SK-N-SH (cell line): ENCODE measurements at regions not wholly inside any gene's neighbourhood (a gene's known extent, or its start where the extent isn't known, plus 50 kb on each side); places are given as distances from the start of the nearest gene placed in this dataset.

Experiments
- CTCF ChIA-PET: fragments of 300-600, 350-600 bp; formaldehyde crosslinking; extraction: SDS; loops from one replicate; lab custom pipeline; 2021; lab: Yijun Ruan, JAX
- POLR2A ChIA-PET: fragments of 350-600 bp; sonication (Branson Sonifier 250); formaldehyde crosslinking; extraction: SDS; loops from one replicate; lab custom pipeline; 2020; ENCODE audit warnings: antibody characterized with exemption, inconsistent platforms; lab: Yijun Ruan, JAX
- DNase-seq: peaks from one replicate; pipeline ENCODE4 v3.0.0; 2012
- H2AFZ ChIP-seq: fragments of 200-600 bp; sonication (generic); 2 replicates; pipeline ENCODE4 v1.8.1; 2016; ENCODE audit warnings: antibody characterized with exemption, mild to moderate bottlenecking, low read depth
- H3F3A ChIP-seq: fragments of 200-600 bp; sonication (generic); replicated peaks from 2 replicates; pipeline ENCODE3; 2016; ENCODE audit warnings: antibody characterized with exemption, mild to moderate bottlenecking; ENCODE audit not compliant: insufficient read depth
- H3K27ac ChIP-seq, 2 experiments: fragments of 200-500 bp in 1 of 2; fragments of 200-600 bp in 1 of 2; sonication (Bioruptor generic) in 1 of 2; sonication (generic), shearing (Covaris generic) in 1 of 2; 2 replicates each; pipeline versions ENCODE4 v1.5.1 to v1.6.1; 2014 to 2016; ENCODE audit warnings: low read depth in 2 of 2, inconsistent platforms in 1 of 2, low read length in 1 of 2, mild to moderate bottlenecking in 1 of 2, mixed read lengths in 1 of 2
- H3K27me3 ChIP-seq: fragments of 200-600 bp; sonication (generic), shearing (Covaris generic); 2 replicates; pipeline ENCODE4 v1.6.1; 2016; ENCODE audit warnings: mixed run types; ENCODE audit not compliant: insufficient read depth
- H3K36me3 ChIP-seq, 2 experiments: fragments of 200-500 bp in 1 of 2; fragments of 200-600 bp in 1 of 2; sonication (Bioruptor generic) in 1 of 2; sonication (generic) in 1 of 2; replicated peaks in 1 of 2; 2 replicates each; pipeline versions ENCODE3 to v1.5.1; 2014 to 2016; ENCODE audit warnings: low read length in 1 of 2, mild to moderate bottlenecking in 1 of 2; ENCODE audit not compliant: insufficient read depth in 2 of 2, control insufficient read depth in 1 of 2
- H3K4me1 ChIP-seq, 2 experiments: fragments of 200-500 bp in 1 of 2; fragments of 200-600 bp in 1 of 2; sonication (Bioruptor generic) in 1 of 2; sonication (generic), shearing (Covaris generic) in 1 of 2; 2 replicates each; pipeline versions ENCODE4 v1.5.1 to v1.6.1; 2014 to 2016; ENCODE audit warnings: low read depth in 1 of 2, low read length in 1 of 2, mixed run types in 1 of 2; ENCODE audit not compliant: insufficient read depth in 2 of 2, control insufficient read depth in 1 of 2
- H3K4me2 ChIP-seq: fragments of 200-600 bp; sonication (generic), shearing (Covaris generic); 2 replicates; pipeline ENCODE4 v1.6.1; 2017; ENCODE audit warnings: mixed run types
- H3K4me3 ChIP-seq, 2 experiments: fragments of 200-500 bp in 1 of 2; fragments of 200-600 bp in 1 of 2; sonication (Bioruptor generic) in 1 of 2; sonication (generic), shearing (Covaris generic) in 1 of 2; 2 replicates each; pipeline versions ENCODE4 v1.5.1 to v1.8.1; 2014 to 2016; ENCODE audit warnings: low read depth in 2 of 2, inconsistent platforms in 1 of 2, low read length in 1 of 2, mild to moderate bottlenecking in 1 of 2, mixed read lengths in 1 of 2, moderate library complexity in 1 of 2
- H3K79me2 ChIP-seq: fragments of 200-600 bp; sonication (generic); 2 replicates; pipeline ENCODE4 v1.8.1; 2017; ENCODE audit warnings: mild to moderate bottlenecking; ENCODE audit not compliant: insufficient read depth
- H3K9ac ChIP-seq: fragments of 200-600 bp; sonication (generic); 2 replicates; pipeline ENCODE4 v1.6.1; 2017; ENCODE audit warnings: mixed run types
- H3K9me2 ChIP-seq: fragments of 200-600 bp; sonication (generic); 2 replicates; pipeline ENCODE4 v1.6.1; 2017; ENCODE audit warnings: mixed run types
- H3K9me3 ChIP-seq: fragments of 200-600 bp; sonication (generic); 2 replicates; pipeline ENCODE4 v1.6.1; 2017; ENCODE audit warnings: mixed run types, mild to moderate bottlenecking, moderate library complexity
- H4K20me1 ChIP-seq: fragments of 200-600 bp; sonication (generic); 2 replicates; pipeline ENCODE4 v1.6.1; 2017; ENCODE audit warnings: mild to moderate bottlenecking, mixed run types; ENCODE audit not compliant: insufficient read depth
- EZH2phosphoT487 ChIP-seq: fragments of 200-600 bp; sonication (generic); IDR thresholded peaks from 2 replicates; pipeline ENCODE4 v1.6.1; 2017; ENCODE audit warnings: low read depth, mixed run types, mild to moderate bottlenecking, antibody characterized with exemption, moderate library complexity, borderline replicate concordance
- FOSL2 ChIP-seq: IDR thresholded peaks from 2 replicates; pipeline ENCODE4 v1.4.0; 2012; ENCODE audit warnings: low read depth, mild to moderate bottlenecking, moderate library complexity, borderline replicate concordance
- FOXJ3 ChIP-seq: sonication (generic); formaldehyde crosslinking; IDR thresholded peaks from 2 replicates; pipeline ENCODE4 v1.5.1; 2020; ENCODE audit warnings: mild to moderate bottlenecking, missing genetic modification reagents
- FOXM1 ChIP-seq: IDR thresholded peaks from 2 replicates; pipeline ENCODE4 v1.4.0; 2012; ENCODE audit warnings: low read depth, mild to moderate bottlenecking
- GABPA ChIP-seq: IDR thresholded peaks from 2 replicates; pipeline ENCODE4 v1.4.0; 2012; ENCODE audit warnings: low read depth, mild to moderate bottlenecking
- GATA2 ChIP-seq: sonication (generic); formaldehyde crosslinking; IDR thresholded peaks from 2 replicates; pipeline ENCODE4 v1.5.0; 2020; ENCODE audit warnings: mild to moderate bottlenecking, missing genetic modification reagents
- JUND ChIP-seq: IDR thresholded peaks from 2 replicates; pipeline ENCODE4 v1.4.0; 2012
- MXI1 ChIP-seq: IDR thresholded peaks from 2 replicates; pipeline ENCODE4 v1.6.1; 2012; ENCODE audit warnings: mild to moderate bottlenecking, low read depth, low read length, improper control_type of control experiment
- NFIC ChIP-seq: IDR thresholded peaks from 2 replicates; pipeline ENCODE4 v1.4.0; 2012; ENCODE audit warnings: borderline replicate concordance
- NRF1 ChIP-seq: IDR thresholded peaks from 2 replicates; pipeline ENCODE4 v1.6.1; 2012; ENCODE audit warnings: low read depth, mild to moderate bottlenecking, low read length
- POLR2AphosphoS5 ChIP-seq: IDR thresholded peaks from 2 replicates; pipeline ENCODE4 v1.6.1; 2012; ENCODE audit warnings: low read depth, low read length
- RCOR1 ChIP-seq: fragments of 150-350 bp; IDR thresholded peaks from 2 replicates; pipeline ENCODE4 v1.6.1; 2017; ENCODE audit warnings: antibody characterized with exemption, low read length
- RFX5 ChIP-seq: IDR thresholded peaks from 2 replicates; pipeline ENCODE4 v1.6.1; 2012; ENCODE audit warnings: mild to moderate bottlenecking, improper control_type of control experiment, low read length
- RXRA ChIP-seq: IDR thresholded peaks from 2 replicates; pipeline ENCODE4 v1.4.0; 2012; ENCODE audit warnings: low read depth, mild to moderate bottlenecking, borderline replicate concordance
- SIN3A ChIP-seq: IDR thresholded peaks from 2 replicates; pipeline ENCODE4 v1.6.1; 2012; ENCODE audit warnings: low read depth, mild to moderate bottlenecking, low read length, moderate library complexity, borderline replicate concordance
- SMC3 ChIP-seq: IDR thresholded peaks from 2 replicates; pipeline ENCODE4 v1.6.1; 2012; ENCODE audit warnings: low read depth, low read length, improper control_type of control experiment
- TCF12 ChIP-seq: IDR thresholded peaks from 2 replicates; pipeline ENCODE4 v1.4.0; 2012
- WGBS: methylation state at CpG from one replicate; pipeline ENCODE4 v1.1.6; 2017; ENCODE audit warnings: low lambda C conversion rate; 5-methylcytosine and 5-hydroxymethylcytosine counted together
- TF ChIP-seq, protein P1 (sequence below): IDR thresholded peaks from 2 replicates; pipeline ENCODE4 v1.4.0; 2012; ENCODE audit warnings: low read depth
- TF ChIP-seq, protein P2 (sequence below): IDR thresholded peaks from 2 replicates; pipeline ENCODE4 v1.6.1; 2012; ENCODE audit warnings: mild to moderate bottlenecking, low read depth, low read length, moderate library complexity
- TF ChIP-seq, protein P3 (sequence below): IDR thresholded peaks from 2 replicates; pipeline ENCODE4 v1.4.0; 2012; ENCODE audit warnings: low read depth, borderline replicate concordance

DNA sequence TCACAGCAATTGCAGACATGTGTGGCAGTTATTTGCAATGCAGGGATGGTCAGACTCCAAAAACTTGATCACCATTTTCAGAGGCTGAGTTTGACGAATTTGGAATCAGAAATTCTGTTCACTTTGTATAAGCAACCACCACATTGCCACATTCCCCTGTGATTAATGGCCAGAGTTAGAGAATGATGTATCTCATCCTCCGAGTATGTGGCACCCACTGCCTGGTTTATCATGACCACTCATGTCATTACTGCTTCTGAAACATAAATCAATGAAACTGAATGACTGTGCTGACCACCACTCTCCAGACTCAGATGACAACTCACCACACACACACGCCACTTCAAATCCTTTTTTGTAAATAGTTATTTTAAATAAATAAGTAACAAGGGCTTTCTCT lies 66.6 kb upstream of the CACHD1 start:
- POLR2A ChIA-PET: no interaction called here
- H3K4me2 ChIP-seq: no peak overlapping the region

DNA sequence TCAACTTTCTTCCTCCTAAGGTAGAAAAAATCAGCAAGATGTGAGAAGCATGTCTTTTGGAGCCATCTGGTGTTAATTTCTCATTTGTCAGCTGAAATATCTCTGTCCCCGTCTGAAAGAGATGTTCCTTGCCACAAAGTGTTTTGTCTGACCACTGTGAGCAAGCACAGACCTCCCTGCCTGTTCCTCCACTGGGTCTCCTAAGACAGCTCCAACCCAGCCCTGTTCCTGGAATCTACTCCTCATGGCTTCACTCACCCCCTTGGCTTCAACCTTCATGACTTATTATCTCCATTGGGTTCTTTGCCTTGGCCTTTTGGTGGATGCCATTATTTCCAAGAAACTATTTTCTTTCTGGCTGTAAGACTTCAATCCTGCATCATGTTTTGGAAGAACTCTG lies 65.7 kb upstream of the CACHD1 start:
- 8% methylated on average over 1 of the region's 1 CpG for WGBS
- no peaks in the 10 kb centered on the region for H3K9me3 ChIP-seq
- H3K4me1 ChIP-seq: peaks cover 0 to 2% of the 10 kb centered on the region in 2 experiments; a peak in 1 of 4 replicates
- no peaks in the 10 kb centered on the region for H3F3A ChIP-seq
- H3K9ac ChIP-seq: no peak overlapping the region
- no peak overlapping the region for H2AFZ ChIP-seq
- H3K27me3 ChIP-seq: no peaks in the 10 kb centered on the region
- no peaks in the 10 kb centered on the region for H4K20me1 ChIP-seq
- H3K27ac ChIP-seq: no peak overlapping the region
- H3K79me2 ChIP-seq: no peaks in the 10 kb centered on the region
- POLR2A ChIA-PET: no interaction called here
- CTCF ChIA-PET: no interaction called here
- TF ChIP-seq GATA2 (CRISPR knock-in tag) (no peak), GABPA (no peak), FOXJ3 (CRISPR knock-in tag) (no peak), FOSL2 (no peak), SMC3 (no peak), RCOR1 (no peak), TCF12 (no peak), NRF1 (no peak), POLR2AphosphoS5 (no peak), EZH2phosphoT487 (no peak), RFX5 (no peak), RXRA (no peak)
- TF ChIP-seq, protein P1, sequence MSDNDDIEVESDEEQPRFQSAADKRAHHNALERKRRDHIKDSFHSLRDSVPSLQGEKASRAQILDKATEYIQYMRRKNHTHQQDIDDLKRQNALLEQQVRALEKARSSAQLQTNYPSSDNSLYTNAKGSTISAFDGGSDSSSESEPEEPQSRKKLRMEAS: no peak
- TF ChIP-seq, protein P2, sequence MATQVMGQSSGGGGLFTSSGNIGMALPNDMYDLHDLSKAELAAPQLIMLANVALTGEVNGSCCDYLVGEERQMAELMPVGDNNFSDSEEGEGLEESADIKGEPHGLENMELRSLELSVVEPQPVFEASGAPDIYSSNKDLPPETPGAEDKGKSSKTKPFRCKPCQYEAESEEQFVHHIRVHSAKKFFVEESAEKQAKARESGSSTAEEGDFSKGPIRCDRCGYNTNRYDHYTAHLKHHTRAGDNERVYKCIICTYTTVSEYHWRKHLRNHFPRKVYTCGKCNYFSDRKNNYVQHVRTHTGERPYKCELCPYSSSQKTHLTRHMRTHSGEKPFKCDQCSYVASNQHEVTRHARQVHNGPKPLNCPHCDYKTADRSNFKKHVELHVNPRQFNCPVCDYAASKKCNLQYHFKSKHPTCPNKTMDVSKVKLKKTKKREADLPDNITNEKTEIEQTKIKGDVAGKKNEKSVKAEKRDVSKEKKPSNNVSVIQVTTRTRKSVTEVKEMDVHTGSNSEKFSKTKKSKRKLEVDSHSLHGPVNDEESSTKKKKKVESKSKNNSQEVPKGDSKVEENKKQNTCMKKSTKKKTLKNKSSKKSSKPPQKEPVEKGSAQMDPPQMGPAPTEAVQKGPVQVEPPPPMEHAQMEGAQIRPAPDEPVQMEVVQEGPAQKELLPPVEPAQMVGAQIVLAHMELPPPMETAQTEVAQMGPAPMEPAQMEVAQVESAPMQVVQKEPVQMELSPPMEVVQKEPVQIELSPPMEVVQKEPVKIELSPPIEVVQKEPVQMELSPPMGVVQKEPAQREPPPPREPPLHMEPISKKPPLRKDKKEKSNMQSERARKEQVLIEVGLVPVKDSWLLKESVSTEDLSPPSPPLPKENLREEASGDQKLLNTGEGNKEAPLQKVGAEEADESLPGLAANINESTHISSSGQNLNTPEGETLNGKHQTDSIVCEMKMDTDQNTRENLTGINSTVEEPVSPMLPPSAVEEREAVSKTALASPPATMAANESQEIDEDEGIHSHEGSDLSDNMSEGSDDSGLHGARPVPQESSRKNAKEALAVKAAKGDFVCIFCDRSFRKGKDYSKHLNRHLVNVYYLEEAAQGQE: no peak
- H3K4me3 ChIP-seq: no peak overlapping the region
- DNase-seq: no peak
- H3K36me3 ChIP-seq: no peaks in the 10 kb centered on the region
- H3K4me2 ChIP-seq: no peak overlapping the region
- H3K9me2 ChIP-seq: no peaks in the 10 kb centered on the region

More for the DNA sequence above, 66.6 kb upstream of the CACHD1 start:
- Histone ChIP-seq H3K36me3 (no peaks in the 10 kb centered on the region), H3K9ac (no peak overlapping the region), H3K4me1 (peaks cover 0 to 2% of the 10 kb centered on the region in 2 experiments; a peak in 1 of 4 replicates), H3K9me3 (no peaks in the 10 kb centered on the region), H3F3A (no peaks in the 10 kb centered on the region), H2AFZ (no peak overlapping the region), H3K27me3 (no peaks in the 10 kb centered on the region), H4K20me1 (no peaks in the 10 kb centered on the region), H3K79me2 (no peaks in the 10 kb centered on the region), H3K4me3 (no peak overlapping the region), H3K27ac (no peak overlapping the region), H3K9me2 (no peaks in the 10 kb centered on the region)
- TF ChIP-seq NFIC (no peak), FOXJ3 (CRISPR knock-in tag) (no peak), MXI1 (no peak), SIN3A (no peak), FOXM1 (no peak), JUND (no peak)
- TF ChIP-seq, protein P3, sequence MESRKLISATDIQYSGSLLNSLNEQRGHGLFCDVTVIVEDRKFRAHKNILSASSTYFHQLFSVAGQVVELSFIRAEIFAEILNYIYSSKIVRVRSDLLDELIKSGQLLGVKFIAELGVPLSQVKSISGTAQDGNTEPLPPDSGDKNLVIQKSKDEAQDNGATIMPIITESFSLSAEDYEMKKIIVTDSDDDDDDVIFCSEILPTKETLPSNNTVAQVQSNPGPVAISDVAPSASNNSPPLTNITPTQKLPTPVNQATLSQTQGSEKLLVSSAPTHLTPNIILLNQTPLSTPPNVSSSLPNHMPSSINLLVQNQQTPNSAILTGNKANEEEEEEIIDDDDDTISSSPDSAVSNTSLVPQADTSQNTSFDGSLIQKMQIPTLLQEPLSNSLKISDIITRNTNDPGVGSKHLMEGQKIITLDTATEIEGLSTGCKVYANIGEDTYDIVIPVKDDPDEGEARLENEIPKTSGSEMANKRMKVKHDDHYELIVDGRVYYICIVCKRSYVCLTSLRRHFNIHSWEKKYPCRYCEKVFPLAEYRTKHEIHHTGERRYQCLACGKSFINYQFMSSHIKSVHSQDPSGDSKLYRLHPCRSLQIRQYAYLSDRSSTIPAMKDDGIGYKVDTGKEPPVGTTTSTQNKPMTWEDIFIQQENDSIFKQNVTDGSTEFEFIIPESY: no peak
- TF ChIP-seq, protein P1: no peak
- CTCF ChIA-PET: interaction anchor here (1.5 kb wide), 1 partner anchor 11 kb away, joined by 5 read pairs; no protein-coding TSS in a partner anchor
- no peak for DNase-seq
- WGBS: 55% methylated on average over 3 of the region's 3 CpGs
